Panc1 (cell line): ENCODE measurements at regions not wholly inside any gene's neighbourhood (a gene's known extent, or its start where the extent isn't known, plus 50 kb on each side); places are given as distances from the start of the nearest gene placed in this dataset.

ENCODE experiments used
- ATAC-seq: fragments of 200-7000 bp; cut with Tn5 transposase; 2 replicates; pipeline ENCODE4 v1.9.1; 2020; ENCODE audit warnings: mild to moderate bottlenecking, moderate library complexity
- BruUV-seq: library from RNA; stranded (reverse); fragments of 400-500 nt; replicated peaks from 2 replicates; lab custom pipeline; 2021; lab: Mats Ljungman, UMichigan
- CTCF ChIA-PET: fragments of 300-600 bp; sonication (Branson Sonifier 250); formaldehyde crosslinking; loops from one replicate; lab custom pipeline; 2022; ENCODE audit warnings: antibody characterized with exemption; lab: Charles Lee
- POLR2A ChIA-PET: fragments of 300-600 bp; sonication (Branson Sonifier 250); formaldehyde crosslinking; loops from one replicate; lab custom pipeline; 2022; ENCODE audit warnings: antibody characterized with exemption; lab: Charles Lee
- DNase-seq: peaks from one replicate; pipeline ENCODE4 v3.0.0-alpha.2; 2010; ENCODE audit warnings: low read depth, low spot score
- H3K27ac ChIP-seq: 2 replicates; pipeline ENCODE4 v1.5.1; 2011; ENCODE audit warnings: mild to moderate bottlenecking, low read length, inconsistent platforms
- H3K27me3 ChIP-seq: fragments of 200-500 bp; sonication (Bioruptor generic); 2 replicates; pipeline ENCODE4 v1.6.0; 2014; ENCODE audit warnings: low read length, inconsistent platforms; ENCODE audit not compliant: control insufficient read depth, insufficient read depth
- H3K36me3 ChIP-seq: fragments of 200-500 bp; sonication (Bioruptor generic); 2 replicates; pipeline ENCODE4 v1.5.1; 2014; ENCODE audit warnings: inconsistent platforms, mild to moderate bottlenecking, low read length, moderate library complexity; ENCODE audit not compliant: control insufficient read depth, insufficient read depth
- H3K4me1 ChIP-seq: 2 replicates; pipeline ENCODE4 v1.5.1; 2011; ENCODE audit warnings: inconsistent platforms, mild to moderate bottlenecking, low read length, moderate library complexity; ENCODE audit not compliant: control insufficient read depth, insufficient read depth
- H3K4me3 ChIP-seq, 2 experiments: 2 replicates each; pipeline ENCODE4 v1.5.1; 2011 to 2012; ENCODE audit warnings: low read depth in 2 of 2, low read length in 2 of 2, mild to moderate bottlenecking in 2 of 2, inconsistent platforms in 1 of 2, moderate library complexity in 1 of 2
- H3K9me3 ChIP-seq: fragments of 200-500 bp; sonication (Bioruptor generic); 2 replicates; pipeline ENCODE4 v1.5.1; 2014; ENCODE audit warnings: low read depth, mild to moderate bottlenecking, inconsistent platforms, low read length, moderate library complexity; ENCODE audit not compliant: control insufficient read depth, insufficient read depth
- CTCF ChIP-seq: fragments of 450-650 bp; IDR thresholded peaks from 2 replicates; pipeline ENCODE4 v1.5.1; 2017; ENCODE audit warnings: mild to moderate bottlenecking
- POLR2AphosphoS5 ChIP-seq: IDR thresholded peaks from 2 replicates; pipeline ENCODE4 v1.6.1; 2012; ENCODE audit warnings: mild to moderate bottlenecking, low read depth, low read length, moderate library complexity
- REST ChIP-seq, 2 experiments: IDR thresholded peaks; 2 replicates each; pipeline ENCODE4 v1.6.1; 2011 to 2012; ENCODE audit warnings: low read depth in 2 of 2, control low read depth in 1 of 2, low read length in 1 of 2, mild to moderate bottlenecking in 1 of 2, moderate library complexity in 1 of 2; ENCODE audit not compliant: insufficient read depth in 1 of 2
- SIN3A ChIP-seq: IDR thresholded peaks from 2 replicates; pipeline ENCODE4 v1.6.1; 2012; ENCODE audit warnings: low read depth, mild to moderate bottlenecking, low read length, moderate library complexity, borderline replicate concordance; ENCODE audit not compliant: insufficient read depth
- TCF7L2 ChIP-seq: IDR thresholded peaks from 2 replicates; pipeline ENCODE4 v1.6.1; 2011; ENCODE audit warnings: mild to moderate bottlenecking, low read depth, low read length, inconsistent platforms
- in situ Hi-C: cut with HindIII; loops from 2 replicates; pipeline ENCODE4 v1.10.0; 2016; ENCODE audit warnings: low sequenced_read_pairs, low pct_unique_long_range_greater_than_20kb
- intact Hi-C: fragments of 100-400 bp; cut with micrococcal nuclease; formaldehyde crosslinking; loops from one replicate; pipeline ENCODE4 v1.10.0; 2022; ENCODE audit not compliant: unreplicated experiment

- Histone ChIP-seq H3K27me3 (no peaks in the 10 kb centered on the region), H3K36me3 (no peaks in the 10 kb centered on the region), H3K27ac (no peak overlapping the region), H3K9me3 (no peaks in the 10 kb centered on the region), H3K4me1 (no peaks in the 10 kb centered on the region), H3K4me3 (no peak overlapping the region)
- ATAC-seq, result no peak
- CTCF ChIA-PET, result no interaction called here
- no TSS peak for BruUV-seq
- intact Hi-C loops, result no loop called here
- no peak for DNase-seq
- POLR2A ChIA-PET, result no interaction called here
- in situ Hi-C loops, result no loop called here
- TF ChIP-seq TCF7L2, result no peak
Measured at GRCh38 chr13:48866249-48866648, 109.5 kb upstream of the FNDC3A start.

GRCh38 chr13:48873081-48873480 is 102.6 kb upstream of the FNDC3A start:
- Histone ChIP-seq H3K27ac (no peak overlapping the region), H3K36me3 (no peaks in the 10 kb centered on the region), H3K9me3 (no peaks in the 10 kb centered on the region), H3K27me3 (peaks cover 2% of the 10 kb centered on the region), H3K4me1 (no peaks in the 10 kb centered on the region), H3K4me3 (no peak overlapping the region)
- ATAC-seq (no peak), DNase-seq (no peak)
- BruUV-seq, result no TSS peak
- intact Hi-C loops, result no loop called here
- TF ChIP-seq POLR2AphosphoS5 (no peak), TCF7L2 (no peak), CTCF (no peak), SIN3A (no peak), REST (IDR thresholded peaks at IDR 0.05; ENCODE audit: insufficient read depth in 1 of 2, low read depth in 2 of 2, low read length in 1 of 2) (no peak)
- in situ Hi-C loops, result no loop called here
- POLR2A ChIA-PET, result no interaction called here
- CTCF ChIA-PET, result no interaction called here

- ChIA-PET POLR2A (no interaction called here), CTCF (no interaction called here)
- ATAC-seq (no peak), DNase-seq (no peak)
- H3K9me3 ChIP-seq, result no peaks in the 10 kb centered on the region
- H3K4me3 ChIP-seq, result no peak overlapping the region
- in situ Hi-C loops (no loop called here), intact Hi-C loops (no loop called here)
- no TSS peak for BruUV-seq
- H3K27me3 ChIP-seq, result peaks cover 2% of the 10 kb centered on the region
- H3K27ac ChIP-seq, result no peak overlapping the region
- H3K4me1 ChIP-seq, result no peaks in the 10 kb centered on the region
- TF ChIP-seq POLR2AphosphoS5 (no peak), TCF7L2 (no peak), REST (IDR thresholded peaks at IDR 0.05; ENCODE audit: insufficient read depth in 1 of 2, low read depth in 2 of 2, low read length in 1 of 2) (no peak), CTCF (no peak), SIN3A (no peak)
- H3K36me3 ChIP-seq, result no peaks in the 10 kb centered on the region
Measured at GRCh38 chr13:48873587-48873986, 102.1 kb upstream of the FNDC3A start.
